ENCODE measurements at regions not wholly inside any gene's neighbourhood (a gene's known extent, or its start where the extent isn't known, plus 50 kb on each side); places are given as distances from the start of the nearest gene placed in this dataset.
"Not testable (repeated sequence)": the region's sequence is repeated elsewhere in the genome, so short reads cannot be mapped to it uniquely, and the experiment has no call there.

DNA sequence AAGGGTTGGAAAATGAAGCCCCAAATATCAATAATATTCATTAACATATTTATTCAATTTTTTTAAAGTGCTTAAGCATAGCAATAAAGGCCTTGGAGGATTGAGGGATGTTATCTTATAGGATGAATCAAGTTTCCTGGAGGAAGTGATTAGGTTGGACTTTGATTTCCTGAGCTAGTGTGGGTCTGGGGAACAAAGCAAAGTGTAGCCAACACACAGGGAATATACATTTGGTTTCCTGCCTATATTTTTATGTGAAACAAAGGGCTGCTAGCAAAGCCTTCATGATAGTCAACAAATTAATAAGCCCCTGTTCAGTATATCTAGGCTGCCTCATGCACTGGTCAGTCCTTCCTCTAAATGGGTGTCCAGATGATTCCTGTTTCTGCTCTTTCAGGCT, 261.1 kb upstream of the IL12A start:
- no peak for DNase-seq (ENCODE audit: low spot score)

DNA sequence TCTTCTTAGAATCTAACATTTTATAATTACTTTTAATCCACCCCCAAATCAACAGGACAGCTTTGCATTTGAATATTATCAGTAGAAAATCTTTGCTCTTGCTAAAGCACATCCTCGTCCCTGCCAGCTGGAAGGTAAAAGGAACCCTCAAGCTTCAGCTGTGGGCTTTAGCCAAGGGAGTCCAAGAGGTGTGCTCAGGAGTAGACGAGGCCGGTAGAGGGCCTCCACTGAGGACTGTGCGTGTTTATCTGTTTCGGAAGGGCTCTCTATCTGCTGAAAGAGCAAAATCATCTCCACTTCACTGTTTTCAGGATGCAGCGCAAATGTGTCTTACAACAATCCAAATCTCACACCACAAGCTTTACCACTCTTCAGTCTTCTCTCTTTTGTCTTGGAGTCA, 257.4 kb upstream of the IL12A start:
- DNase-seq (ENCODE audit: low spot score) = no peak

DNA sequence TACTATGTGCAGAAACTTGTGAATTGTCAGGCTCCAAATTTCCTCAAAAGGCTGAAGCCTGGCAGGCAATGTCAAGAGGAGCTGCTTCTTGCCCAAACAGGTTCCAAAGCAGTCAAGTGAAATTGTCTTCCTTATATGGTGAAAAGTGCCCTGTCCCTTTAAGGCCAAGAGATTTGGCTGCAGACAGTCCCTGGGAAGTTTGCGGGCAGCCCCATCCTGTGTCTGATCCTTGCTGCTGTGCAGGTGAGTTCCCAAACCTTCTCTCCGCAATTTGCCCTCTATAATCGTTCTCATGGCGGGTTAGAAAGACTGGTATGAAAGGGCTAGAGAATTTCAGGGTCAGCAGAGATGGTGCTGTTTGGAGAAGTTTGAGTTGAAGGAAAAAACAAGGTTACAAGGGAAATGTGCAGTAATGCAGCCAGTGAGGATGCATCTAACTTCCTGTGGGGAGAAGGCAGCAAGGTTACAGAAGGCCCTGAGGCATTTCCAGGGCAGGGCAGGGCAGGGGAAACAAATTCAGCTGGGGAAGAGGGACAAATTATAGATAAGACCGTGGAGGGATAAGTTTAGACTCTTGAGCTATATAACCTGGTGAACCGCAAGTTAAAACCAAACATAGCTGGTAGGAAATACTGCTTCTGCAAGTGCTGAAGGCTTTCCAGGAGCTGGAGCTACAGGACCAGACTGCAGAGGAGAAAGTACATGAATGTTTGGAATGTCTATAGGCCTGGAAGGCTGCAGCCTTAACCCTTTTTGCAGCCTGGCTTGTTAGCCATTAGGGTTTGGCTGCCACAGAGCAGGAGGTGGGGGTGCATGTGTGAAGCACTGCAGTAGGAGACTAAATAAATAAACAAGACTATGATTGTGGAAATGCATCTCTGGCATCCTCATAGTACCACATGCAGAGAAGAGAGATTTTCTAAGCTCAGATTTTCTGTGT, 256.2 kb upstream of the IL12A start:
- peak; percentile 67 for DNase-seq (ENCODE audit: low spot score)

DNA sequence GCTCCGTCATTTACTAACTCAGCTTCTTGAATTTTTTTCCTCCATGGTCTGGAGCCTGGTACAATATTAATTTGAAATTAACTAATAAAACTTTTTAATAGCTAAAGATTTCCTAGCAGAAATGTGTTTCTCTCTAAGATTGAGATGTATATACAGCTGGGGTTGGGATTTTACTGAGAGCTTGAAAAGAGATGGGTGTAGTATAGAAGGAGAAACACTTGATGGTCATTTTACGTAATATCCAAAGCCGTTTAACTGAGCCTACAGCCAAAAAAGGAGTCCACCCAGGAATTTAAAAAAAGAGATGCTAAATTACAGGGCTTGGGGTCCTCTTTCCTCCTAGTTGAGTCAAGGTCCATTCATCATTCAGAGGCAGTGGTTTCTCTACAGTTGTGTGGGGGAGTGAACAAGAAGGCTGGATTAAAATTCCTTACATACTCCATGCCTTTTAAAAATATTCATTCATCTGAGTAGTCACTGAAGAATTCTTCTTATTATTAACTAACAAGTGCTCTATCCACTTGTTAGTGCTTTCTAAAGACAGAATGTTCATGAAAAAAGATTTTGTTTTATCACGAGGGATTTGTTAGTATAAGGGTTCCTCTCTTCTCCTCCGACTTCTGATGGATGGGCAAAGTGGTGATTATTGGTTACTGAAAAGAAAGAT, 255.3 kb upstream of the IL12A start:
- peak; percentile 14 for DNase-seq (ENCODE audit: low spot score)

DNA sequence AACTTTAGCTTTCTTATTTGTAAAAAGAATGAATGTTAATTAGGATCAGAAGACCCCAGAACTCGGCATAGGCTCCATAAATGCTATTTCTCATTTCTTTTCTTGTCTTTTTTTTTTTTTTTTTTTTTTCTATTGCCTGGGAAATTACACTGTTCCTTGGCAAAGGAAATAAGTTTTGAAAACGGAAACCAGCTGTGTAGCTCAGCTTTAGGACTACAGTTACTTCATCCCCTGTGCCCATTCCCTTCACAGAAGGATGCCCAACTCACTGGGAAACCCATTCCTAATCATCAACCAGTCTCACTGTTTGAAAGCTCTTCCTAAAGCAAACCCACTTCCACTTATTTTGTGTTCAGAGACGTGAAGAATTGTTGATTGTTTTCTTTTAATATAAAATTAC, 254.0 kb upstream of the IL12A start:
- DNase-seq (ENCODE audit: low spot score) = no peak

DNA sequence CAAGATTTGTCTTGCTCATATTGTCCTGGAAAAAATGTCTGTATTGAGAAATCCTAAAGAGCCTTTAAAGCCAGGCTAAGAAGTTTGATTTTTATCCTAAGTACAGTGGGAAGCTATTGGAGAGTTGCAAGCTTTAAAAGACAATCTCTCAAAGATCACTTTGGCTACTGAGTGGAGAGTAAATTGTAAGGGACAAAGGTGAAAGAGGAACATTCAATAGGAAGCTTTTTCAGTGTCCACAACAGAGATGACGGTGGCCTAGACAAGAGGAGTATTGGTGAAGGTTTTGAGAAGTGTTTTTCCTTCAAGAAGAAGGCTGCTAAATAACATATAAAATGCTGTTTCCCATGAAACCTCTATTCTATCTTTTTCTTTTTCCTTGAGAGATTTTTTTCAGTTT, 249.5 kb upstream of the IL12A start:
- DNase-seq (ENCODE audit: low spot score) = no peak

DNA sequence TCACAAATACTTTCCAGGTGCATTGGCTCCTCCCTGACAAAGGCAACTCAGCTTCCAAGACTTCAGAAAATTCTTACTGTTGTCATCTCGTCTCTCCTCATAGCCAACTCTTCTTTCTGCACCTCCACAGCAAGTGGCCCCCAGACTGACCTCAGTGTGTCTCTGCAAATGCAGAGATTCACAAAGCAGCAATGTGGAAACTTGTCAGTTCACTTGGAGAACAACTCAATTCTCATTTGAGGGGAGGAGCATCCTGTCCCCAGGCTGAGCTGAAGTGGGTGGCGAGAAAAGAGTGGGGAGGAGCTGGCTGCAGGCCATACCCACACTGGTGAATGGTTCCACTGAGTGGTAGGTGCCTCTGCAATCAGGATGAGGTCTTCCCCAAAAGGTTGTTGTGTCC, 248.7 kb upstream of the IL12A start:
- DNase-seq (ENCODE audit: low spot score) = peak; percentile 15

DNA sequence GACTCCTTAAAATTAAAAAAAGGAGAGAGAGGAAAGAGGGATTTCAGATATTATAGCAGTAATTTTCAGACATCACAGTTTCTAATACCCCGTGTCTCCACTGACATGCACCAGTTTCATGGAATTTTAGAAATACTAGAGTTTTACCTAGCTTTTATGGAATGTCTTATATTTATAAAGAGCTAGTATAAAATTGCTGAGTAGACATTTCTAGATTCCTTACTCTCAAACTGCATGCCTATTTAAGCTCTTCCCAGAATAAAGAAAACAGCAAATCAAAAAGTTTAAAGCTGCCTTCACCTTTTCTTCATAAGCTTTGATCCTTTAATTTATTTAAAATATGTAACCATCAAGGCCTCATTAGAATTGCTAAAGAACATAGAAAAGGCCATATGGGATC, 247.4 kb upstream of the IL12A start:
- no peak for DNase-seq (ENCODE audit: low spot score)

DNA sequence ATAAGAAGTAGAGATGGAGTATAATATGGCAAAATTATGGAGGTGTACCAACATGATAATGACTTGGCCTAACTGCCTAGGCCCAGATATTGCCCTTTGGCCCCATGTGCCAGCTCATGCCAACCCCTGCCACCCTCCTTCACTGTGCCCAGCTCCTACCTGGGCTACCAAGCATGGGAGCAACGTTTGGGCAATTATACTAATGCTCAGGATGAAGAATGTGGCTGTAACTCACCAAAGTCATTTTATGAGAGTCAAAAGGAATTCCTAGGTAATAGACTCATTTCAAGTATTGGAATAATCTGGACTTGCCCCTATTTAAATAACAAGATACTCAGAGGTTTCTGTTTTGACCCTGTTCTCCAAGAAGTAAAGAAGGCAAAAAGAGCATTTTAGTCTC, 240.2 kb upstream of the IL12A start:
- DNase-seq (ENCODE audit: low spot score) = no peak

DNA sequence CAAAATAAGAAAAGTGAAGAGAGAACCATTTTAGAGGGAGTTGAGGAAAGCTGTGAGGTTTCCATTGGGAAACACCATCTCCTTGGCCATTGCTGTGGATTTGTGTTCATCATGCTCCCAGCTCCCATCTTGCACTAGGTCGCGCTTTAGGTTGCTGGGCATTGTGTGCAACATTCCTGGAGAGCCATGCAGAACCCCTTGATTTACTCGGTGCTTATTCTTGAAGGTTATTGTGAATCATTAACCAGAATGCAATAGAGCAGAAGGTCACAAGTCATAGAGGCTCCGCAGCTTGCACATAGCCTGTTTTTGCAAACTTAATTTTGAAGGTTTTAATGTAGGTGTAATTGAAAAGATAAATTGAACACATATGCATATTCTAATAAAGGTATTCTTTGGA, 239.2 kb upstream of the IL12A start:
- no peak for DNase-seq (ENCODE audit: low spot score)

DNA sequence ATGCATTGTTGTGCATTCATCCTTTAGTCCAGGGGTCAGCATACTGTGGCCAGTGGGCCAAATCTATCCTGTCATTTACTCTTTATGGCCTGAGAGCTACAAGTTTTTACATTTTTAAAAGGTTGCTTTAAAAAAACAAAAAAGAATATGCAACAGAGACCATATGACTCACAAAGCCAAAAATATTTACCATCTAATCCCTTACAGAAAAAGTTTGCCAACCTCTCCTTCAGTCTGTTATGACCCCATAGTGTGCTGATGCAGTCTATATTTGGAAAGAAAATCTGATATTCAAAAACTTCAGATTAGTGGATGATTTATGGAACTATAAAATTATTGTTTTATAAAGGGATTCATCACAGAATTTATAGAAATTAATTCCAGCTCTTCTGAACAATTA, 237.5 kb upstream of the IL12A start:
- DNase-seq (ENCODE audit: low spot score) = no peak

DNA sequence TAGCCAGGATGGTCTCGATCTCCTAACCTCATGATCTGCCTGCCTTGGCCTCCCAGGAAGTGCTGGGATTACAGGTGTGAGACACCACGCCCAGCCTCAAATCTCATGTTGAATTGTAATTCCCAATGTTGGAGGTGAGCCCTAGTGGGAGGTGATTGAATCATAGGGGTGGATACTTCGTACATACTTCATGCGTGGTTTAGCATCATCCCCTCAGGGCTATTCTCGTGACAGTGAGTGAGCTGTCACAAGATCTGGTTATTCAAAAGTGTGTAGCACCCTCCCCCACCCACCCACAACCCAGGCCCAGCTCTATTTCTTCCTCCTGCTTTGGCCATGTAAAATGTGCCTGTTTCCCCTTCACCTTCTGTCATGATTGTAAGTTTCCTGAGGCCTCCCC, 236.9 kb upstream of the IL12A start:
- DNase-seq (ENCODE audit: low spot score) = no peak

DNA sequence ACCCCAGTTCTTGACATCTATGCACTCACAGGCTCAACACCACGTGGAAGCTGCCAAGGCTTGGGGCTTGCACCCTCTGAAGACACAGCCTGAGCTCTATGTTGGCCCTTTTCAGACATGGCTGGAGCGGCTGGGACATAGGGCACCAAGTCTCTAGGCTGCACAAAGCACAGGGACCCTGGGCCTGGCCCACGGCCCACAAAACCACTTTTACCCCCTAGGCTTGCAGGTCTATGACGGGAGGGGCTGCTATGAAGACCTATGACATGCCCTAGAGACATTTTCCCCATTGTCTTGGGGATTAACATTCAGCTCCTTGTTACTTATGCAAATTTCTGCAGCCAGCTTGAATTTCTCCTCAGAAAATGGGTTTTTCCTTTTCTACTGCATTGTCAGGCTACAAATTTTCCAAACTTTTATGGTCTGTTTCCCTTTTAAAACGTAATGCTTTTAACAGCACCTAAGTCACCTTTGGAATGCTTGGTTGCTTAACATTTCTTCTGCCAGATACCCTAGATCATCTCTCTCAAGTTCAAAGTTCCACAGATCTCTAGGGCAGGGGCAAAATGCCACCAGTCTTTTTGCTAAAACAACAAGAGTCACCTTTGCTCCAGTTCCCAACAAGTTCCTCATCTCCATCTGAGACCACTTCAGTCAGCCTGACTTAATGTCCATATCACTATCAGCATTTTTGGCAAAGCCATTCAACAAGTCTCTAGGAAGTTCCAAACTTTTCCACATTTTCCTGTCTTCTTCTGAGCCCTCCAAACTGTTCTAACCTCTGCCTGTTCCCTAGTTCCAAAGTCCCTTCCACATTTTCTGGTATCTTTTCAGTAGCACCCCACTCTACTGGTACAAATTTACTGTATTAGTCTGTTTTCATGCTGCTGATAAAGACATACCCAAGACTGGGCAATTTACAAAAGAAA, 232.1 kb upstream of the IL12A start:
- not testable (repeated sequence) for DNase-seq (ENCODE audit: low spot score)

DNA sequence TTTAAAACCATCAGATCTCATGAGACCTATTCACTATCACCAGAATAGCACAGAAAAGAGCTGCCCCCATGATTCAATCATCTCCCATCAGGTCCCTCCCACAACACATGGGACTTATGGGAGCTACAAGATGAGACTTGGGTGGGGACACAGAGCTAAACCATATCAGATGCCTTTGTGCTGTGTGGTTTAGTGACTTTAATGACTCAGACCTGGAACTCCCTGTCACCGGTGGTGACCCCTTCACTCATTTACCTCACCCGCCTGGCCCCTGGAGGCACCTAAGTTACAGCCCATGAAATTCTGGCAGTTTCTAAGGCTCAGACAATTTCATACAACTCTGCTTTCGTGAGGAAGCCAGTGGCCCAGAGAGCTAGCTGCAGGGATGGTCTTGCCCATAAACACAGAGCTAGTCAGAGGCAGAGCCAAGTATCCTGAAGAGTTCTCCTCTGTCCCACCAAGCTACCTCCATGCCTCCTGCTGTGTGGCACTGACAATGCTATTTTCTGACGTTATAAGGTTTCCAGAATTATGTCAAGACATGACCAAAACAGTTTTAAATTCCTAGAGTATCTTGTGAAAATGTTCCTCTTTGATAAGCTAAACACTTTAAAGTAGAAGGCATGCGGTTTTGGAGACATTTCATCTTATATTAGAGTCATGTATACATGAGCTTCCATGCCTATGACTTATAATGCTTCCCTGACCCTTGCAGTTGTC, 231.1 kb upstream of the IL12A start:
- DNase-seq (ENCODE audit: low spot score) = no peak

DNA sequence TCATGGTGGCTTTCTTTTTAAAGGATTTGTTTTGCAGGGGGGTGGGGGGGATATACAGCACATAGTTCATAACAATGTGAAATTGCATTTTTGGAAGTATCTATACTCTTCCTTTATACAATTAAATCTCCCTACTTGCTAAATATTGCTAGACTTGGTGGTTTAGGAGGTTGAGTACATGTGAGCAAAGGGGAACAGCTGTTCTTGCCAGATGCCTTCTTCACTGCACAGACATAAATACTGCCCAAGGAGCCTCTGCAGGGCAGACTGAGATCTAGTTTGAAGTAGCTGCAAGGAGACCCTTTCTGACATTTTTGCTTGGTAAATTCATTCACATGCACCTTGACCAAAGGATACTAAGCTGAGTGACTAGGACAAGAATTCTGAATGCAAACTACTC, 228.6 kb upstream of the IL12A start:
- DNase-seq (ENCODE audit: low spot score) = no peak

DNA sequence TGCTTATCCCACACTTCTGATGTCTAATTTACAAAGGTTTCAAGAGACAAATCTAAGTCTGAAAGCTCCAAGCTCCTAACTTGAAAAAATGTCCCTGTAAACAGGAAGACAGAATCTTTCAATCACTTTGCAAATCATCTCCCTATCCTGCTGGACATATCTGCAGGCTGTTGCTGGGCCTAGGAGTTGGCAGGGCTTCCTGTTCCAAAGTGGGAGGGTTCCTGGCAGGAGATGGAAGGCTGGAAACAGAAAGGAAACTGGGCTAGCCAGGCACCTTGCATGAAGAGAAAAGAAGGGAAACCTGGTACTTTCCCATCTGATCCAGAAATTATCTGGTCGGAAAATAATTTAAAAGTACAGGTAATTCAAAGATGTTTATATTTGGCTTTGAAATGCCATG, 227.3 kb upstream of the IL12A start:
- peak; percentile 22 for DNase-seq (ENCODE audit: low spot score)

DNA sequence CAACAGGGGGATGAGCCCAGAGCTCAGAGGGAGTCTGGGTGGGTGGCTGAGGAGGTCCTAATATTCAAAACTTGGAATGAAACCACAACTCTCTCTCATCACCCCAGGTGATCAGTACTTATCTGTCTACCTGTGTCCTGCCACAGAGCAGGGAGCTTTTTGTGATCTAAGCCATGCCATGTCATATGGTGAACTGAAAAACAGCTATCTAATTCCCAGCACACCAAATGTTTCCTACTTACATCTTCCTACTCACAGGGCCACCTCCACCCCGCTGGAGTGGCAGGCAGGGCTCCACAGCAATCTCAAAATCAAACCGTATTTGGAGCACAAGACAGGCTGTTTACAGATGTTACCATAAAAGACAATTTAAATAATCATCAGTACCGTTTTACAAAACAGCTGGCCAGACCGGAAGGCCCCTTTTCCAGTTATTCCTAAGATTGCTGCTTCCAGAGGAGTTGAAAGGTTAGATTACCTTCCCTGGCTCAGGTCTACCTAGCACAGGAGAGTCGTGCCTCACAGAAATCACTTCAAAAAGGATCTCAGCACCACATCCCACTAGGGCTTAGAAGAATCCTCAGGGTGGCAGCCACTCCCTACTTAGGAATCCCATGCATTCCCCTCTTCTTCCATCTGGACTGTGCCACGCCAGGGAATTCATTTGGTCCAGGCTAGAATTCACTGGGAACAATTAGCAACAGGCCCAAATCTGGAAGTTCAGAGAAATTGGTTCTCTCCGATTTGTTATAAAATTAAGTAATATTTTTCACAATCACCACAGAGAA, 226.6 kb upstream of the IL12A start:
- DNase-seq (ENCODE audit: low spot score) = peak; percentile 21

DNA sequence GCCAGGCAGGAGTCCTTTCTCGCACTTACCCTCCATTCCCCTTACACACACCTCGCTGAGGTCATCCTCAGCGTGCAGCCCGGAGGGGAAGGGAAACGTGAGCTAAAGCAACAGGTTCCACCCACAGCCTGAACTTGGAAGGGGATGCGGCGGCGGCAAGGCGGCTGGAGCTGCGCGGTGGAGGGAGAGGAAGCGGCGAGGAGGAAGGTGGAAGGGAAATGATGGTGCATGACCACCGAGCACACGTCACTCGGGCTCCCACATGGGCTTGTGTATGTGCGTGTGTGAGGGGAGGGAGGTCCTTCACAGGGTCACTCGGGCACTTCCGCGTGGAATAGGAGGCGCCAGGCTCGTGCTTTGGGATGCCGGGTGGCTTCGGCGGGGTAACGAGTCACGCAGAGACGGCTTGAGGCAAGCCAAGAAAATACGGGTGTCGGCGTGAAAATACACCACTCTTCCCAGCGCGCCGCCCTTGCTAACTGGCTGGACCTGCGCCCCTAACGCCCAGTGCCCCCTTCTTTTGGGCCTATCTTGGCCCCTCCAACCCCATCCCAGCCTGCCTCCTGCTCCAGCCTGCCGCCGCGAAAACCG, 225.5 kb upstream of the IL12A start:
- DNase-seq (ENCODE audit: low spot score) = peak; percentile 58

DNA sequence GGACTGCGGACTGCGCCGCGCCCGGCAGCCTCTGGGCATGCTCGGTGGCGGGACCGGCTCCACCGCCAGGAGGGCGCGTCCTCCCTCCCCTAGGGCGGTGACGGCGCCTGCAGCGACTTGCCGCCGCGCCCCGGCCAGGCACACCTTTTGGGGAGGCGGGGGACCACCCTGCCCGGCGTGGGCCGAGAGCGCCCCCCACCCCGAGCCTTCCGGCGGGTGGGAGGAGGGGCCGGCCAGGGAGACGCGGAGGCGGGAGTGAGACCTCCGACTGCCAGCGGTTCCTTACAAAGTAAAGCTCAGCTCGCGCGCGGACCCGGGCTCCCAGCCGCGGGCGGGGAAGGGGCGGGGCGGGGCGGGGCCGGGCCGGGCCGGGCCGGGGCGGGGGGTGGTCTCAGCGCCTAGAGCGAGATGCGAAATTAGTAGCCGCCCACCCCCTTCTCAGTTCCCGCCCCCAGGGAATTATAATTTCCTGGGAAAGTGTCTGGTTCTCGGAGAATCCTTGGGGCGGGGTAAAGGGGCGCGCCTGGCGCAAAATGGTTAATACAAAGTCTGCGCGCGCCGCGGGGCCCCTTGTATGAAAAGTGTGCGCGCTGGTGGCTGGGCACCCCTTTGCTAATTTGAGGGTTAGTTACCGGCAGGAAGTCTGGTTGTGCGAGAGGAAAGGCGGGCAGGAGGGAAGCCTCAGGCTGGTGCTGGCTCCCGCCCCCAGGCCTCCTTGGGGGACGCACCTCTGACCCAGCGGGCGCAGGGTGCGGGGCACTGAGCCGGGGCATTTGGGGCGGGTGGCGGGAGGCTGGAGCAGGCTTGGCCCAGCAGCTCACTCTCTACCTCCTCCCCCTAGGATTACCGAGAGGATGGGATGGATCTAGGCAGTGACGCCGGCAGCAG, 224.8 kb upstream of the IL12A start:
- peak; percentile 86 for DNase-seq (ENCODE audit: low spot score)
